ENCODE measurements at regions not wholly inside any gene's neighbourhood (a gene's known extent, or its start where the extent isn't known, plus 50 kb on each side); places are given as distances from the start of the nearest gene placed in this dataset.

GRCh38 chr9:115520646-115521045, 402.7 kb upstream of the TNC start (continued):
- TF ChIP-seq AKNA (CRISPR knock-in tag; IDR thresholded peaks at IDR 0.05; ENCODE audit: borderline replicate concordance) (no peak), KLF16 (CRISPR knock-in tag; IDR thresholded peaks at IDR 0.05) (no peak), SATB2 (CRISPR knock-in tag; IDR thresholded peaks at IDR 0.05) (no peak), ONECUT2 (CRISPR knock-in tag; IDR thresholded peaks at IDR 0.05) (no peak), SNAPC2 (CRISPR knock-in tag; IDR thresholded peaks at IDR 0.05) (no peak)

GRCh38 chr9:115522912-115523311, 405.0 kb upstream of the TNC start:
- ATAC-seq = no peak
- H3K36me3 ChIP-seq (replicated peaks in 1 of 2; ENCODE audit: control insufficient read depth in 1 of 2, insufficient read depth in 2 of 2, low read length in 2 of 2) = no peaks in the 10 kb centered on the region
- H3K9ac ChIP-seq (ENCODE audit: insufficient read depth, low read depth, low read length) = no peak overlapping the region
- H3K4me3 ChIP-seq (replicated peaks in 1 of 3; ENCODE audit: insufficient read depth in 1 of 3, low read depth in 2 of 3, low read length in 3 of 3) = no peak overlapping the region
- CTCF ChIA-PET (ENCODE audit: low intra/inter-chr PET ratio, low total read pairs) = no interaction called here
- H3K4me1 ChIP-seq (ENCODE audit: insufficient read depth, low read length) = no peaks in the 10 kb centered on the region
- DNase-seq (ENCODE audit: low spot score) = no peak
- H3K79me2 ChIP-seq (ENCODE audit: insufficient read depth, low read length) = no peaks in the 10 kb centered on the region
- in situ Hi-C loops (cut with HindIII; ENCODE audit: extremely low pct_ligation_motif_present, low pct_unique_long_range_greater_than_20kb) (loop anchor here (10.0 to 25.0 kb wide), 2 partner anchors 611 to 838 kb away; partner anchors contain the start of gene TEX48), intact Hi-C loops (cut with micrococcal nuclease; ENCODE audit: unreplicated experiment) (loop anchor here (5.0 kb wide), 2 partner anchors 506 to 841 kb away; partner anchors contain the start of gene TEX48)
- no peaks in the 10 kb centered on the region for H3K9me3 ChIP-seq (ENCODE audit: low read length)
- POLR2A ChIA-PET = no interaction called here
- no peaks in the 10 kb centered on the region for H4K20me1 ChIP-seq (ENCODE audit: insufficient read depth, low read length)
- WGBS (ENCODE audit: low lambda C conversion rate) = 8% methylated on average over 3 of the region's 3 CpGs
- no peak overlapping the region for H2AFZ ChIP-seq (ENCODE audit: low read length)
- H3K4me2 ChIP-seq (ENCODE audit: low read depth, low read length) = no peak overlapping the region
- H3K27ac ChIP-seq (ENCODE audit: extremely low read length, insufficient read depth, low read length) = no peak overlapping the region
- FAIRE-seq = no peak
- no TSS peak for BruUV-seq (replicated peaks)
- H3K27me3 ChIP-seq (ENCODE audit: control insufficient read depth in 1 of 2, insufficient read depth in 2 of 2, low read length in 2 of 2) = no peaks in the 10 kb centered on the region; a peak in 2 of 5 replicates
- TF ChIP-seq ZNF75D (CRISPR knock-in tag; IDR thresholded peaks at IDR 0.05; ENCODE audit: borderline replicate concordance) (no peak), ZNF605 (CRISPR knock-in tag; IDR thresholded peaks at IDR 0.05) (no peak), PAXIP1 (CRISPR knock-in tag; conservative IDR thresholded peaks at IDR 0.05) (no peak), ATM (IDR thresholded peaks at IDR 0.05; ENCODE audit: borderline replicate concordance) (no peak), NFRKB (IDR thresholded peaks at IDR 0.05) (no peak), CSRNP2 (CRISPR knock-in tag; conservative IDR thresholded peaks at IDR 0.05; ENCODE audit: low read depth) (no peak), EED (CRISPR knock-in tag; IDR thresholded peaks at IDR 0.05) (no peak), EP300 (IDR thresholded peaks at IDR 0.05; ENCODE audit: low read depth in 2 of 2, low read length in 2 of 2) (no peak), EP300 (CRISPR knock-in tag; IDR thresholded peaks at IDR 0.05; ENCODE audit: borderline replicate concordance) (no peak), ZFYVE20 (CRISPR knock-in tag; IDR thresholded peaks at IDR 0.05; ENCODE audit: borderline replicate concordance, low read depth) (no peak)
